ENCODE measurements at regions not wholly inside any gene's neighbourhood (a gene's known extent, or its start where the extent isn't known, plus 50 kb on each side); places are given as distances from the start of the nearest gene placed in this dataset.

- no peak overlapping the region for H2AFZ ChIP-seq (ENCODE audit: control insufficient read depth, low read depth, low read length)
- no TSS peak for BruUV-seq (replicated peaks)
- ATAC-seq = no peak
- FAIRE-seq = no peak
- no peak overlapping the region for H3K4me2 ChIP-seq (ENCODE audit: control insufficient read depth, insufficient read depth)
- no peaks in the 10 kb centered on the region; the same call in 2 of the 3 replicates for H3K9me3 ChIP-seq (replicated peaks; ENCODE audit: control insufficient read depth, insufficient read depth, low read length)
- POLR2A ChIA-PET = no interaction called here
- no peak overlapping the region for H3K9ac ChIP-seq (ENCODE audit: control insufficient read depth, insufficient read depth, low read length)
- H3K36me3 ChIP-seq (ENCODE audit: control insufficient read depth in 2 of 2, insufficient read depth in 2 of 2, low read length in 1 of 2) = no peaks in the 10 kb centered on the region
- no peaks in the 10 kb centered on the region for H3K4me1 ChIP-seq (ENCODE audit: control insufficient read depth, insufficient read depth, low read length)
- H3K79me2 ChIP-seq (ENCODE audit: control insufficient read depth, insufficient read depth, low read length) = no peaks in the 10 kb centered on the region
- no peak overlapping the region for H3K27ac ChIP-seq (ENCODE audit: control insufficient read depth, insufficient read depth)
- RAD21 ChIA-PET (ENCODE audit: unreplicated experiment) = no interaction called here
- no peak overlapping the region for H3K4me3 ChIP-seq
- TF ChIP-seq KDM1A (IDR thresholded peaks at IDR 0.05; ENCODE audit: borderline replicate concordance) = no peak
- TF ChIP-seq ZNF217 (IDR thresholded peaks at IDR 0.05) = no peak
- no peak for TF ChIP-seq IKZF1 (conservative IDR thresholded peaks at IDR 0.05)
- TF ChIP-seq CTCF (IDR thresholded peaks at IDR 0.05 in 2 of 3, conservative IDR thresholded peaks at IDR 0.05 in 1 of 3; ENCODE audit: control insufficient read depth in 2 of 3, extremely low read depth in 1 of 3, insufficient read depth in 1 of 3, low read depth in 3 of 3, low read length in 3 of 3) = no peak
- no peak for TF ChIP-seq CBX5 (IDR thresholded peaks at IDR 0.05; ENCODE audit: low read depth)
- no peak for TF ChIP-seq ZNF24 (IDR thresholded peaks at IDR 0.05)
- TF ChIP-seq SMAD5 (IDR thresholded peaks at IDR 0.05; ENCODE audit: low read depth) = no peak
- no peak for TF ChIP-seq MXI1 (IDR thresholded peaks at IDR 0.05; ENCODE audit: low read depth, low read length)
- TF ChIP-seq IRF5 (IDR thresholded peaks at IDR 0.05; ENCODE audit: borderline replicate concordance) = no peak
- no peak for TF ChIP-seq ATF7 (IDR thresholded peaks at IDR 0.05; ENCODE audit: low read depth)
- no peak for DNase-seq (ENCODE audit: low read depth, low spot score)
- SMC1A ChIA-PET (ENCODE audit: uncharacterized antibody, unreplicated experiment) = no interaction called here
- in situ Hi-C loops (cut with MboI) = no loop called here
- intact Hi-C loops (cut with micrococcal nuclease; ENCODE audit: unreplicated experiment) = no loop called here
- 36% methylated on average over 3 of the region's 3 CpGs for WGBS (ENCODE audit: insufficient coverage, insufficient replicate concordance, low lambda C conversion rate, missing lambda C conversion rate)
- no peaks in the 10 kb centered on the region for H3K27me3 ChIP-seq (replicated peaks in 1 of 2; ENCODE audit: control insufficient read depth in 2 of 2, insufficient read depth in 2 of 2, low read length in 1 of 2)
- H4K20me1 ChIP-seq (ENCODE audit: control insufficient read depth, insufficient read depth) = no peaks in the 10 kb centered on the region
- CTCF ChIA-PET = no interaction called here
Observed at GRCh38 chrX:799808-800207, 169.2 kb downstream of the SHOX start.
